Stomach smooth muscle (tissue), 2 donors: ENCODE measurements at regions not wholly inside any gene's neighbourhood (a gene's known extent, or its start where the extent isn't known, plus 50 kb on each side); places are given as distances from the start of the nearest gene placed in this dataset.

Experiments used
- H3K27ac ChIP-seq: one replicate; pipeline ENCODE4 v1.7.0; 2013; ENCODE audit warnings: mild to moderate bottlenecking, low read length, inconsistent platforms
- H3K27me3 ChIP-seq, 2 donors: one replicate each; pipeline ENCODE4 v1.7.0; 2013; ENCODE audit warnings: low read length in 2 of 2; ENCODE audit not compliant: insufficient read depth in 2 of 2, control insufficient read depth in 1 of 2
- H3K36me3 ChIP-seq, 2 donors: one replicate each; pipeline ENCODE4 v1.7.0; 2013; ENCODE audit warnings: low read length in 2 of 2; ENCODE audit not compliant: control insufficient read depth in 2 of 2, insufficient read depth in 2 of 2
- H3K4me1 ChIP-seq: one replicate; pipeline ENCODE4 v1.7.0; 2013; ENCODE audit warnings: low read length; ENCODE audit not compliant: control insufficient read depth, insufficient read depth
- H3K4me3 ChIP-seq, 2 donors: one replicate each; pipeline ENCODE4 v1.7.0; 2013; ENCODE audit warnings: low read length in 2 of 2
- H3K9ac ChIP-seq, 2 donors: one replicate each; pipeline ENCODE4 v1.7.0; 2013; ENCODE audit warnings: low read length in 2 of 2, mild to moderate bottlenecking in 1 of 2
- H3K9me3 ChIP-seq, 2 donors: one replicate each; pipeline ENCODE4 v1.7.0; 2013; ENCODE audit warnings: low read length in 2 of 2; ENCODE audit not compliant: control insufficient read depth in 2 of 2
- donor health status: healthy.
- donor health status: Pancreatic carcinoma.

DNA sequence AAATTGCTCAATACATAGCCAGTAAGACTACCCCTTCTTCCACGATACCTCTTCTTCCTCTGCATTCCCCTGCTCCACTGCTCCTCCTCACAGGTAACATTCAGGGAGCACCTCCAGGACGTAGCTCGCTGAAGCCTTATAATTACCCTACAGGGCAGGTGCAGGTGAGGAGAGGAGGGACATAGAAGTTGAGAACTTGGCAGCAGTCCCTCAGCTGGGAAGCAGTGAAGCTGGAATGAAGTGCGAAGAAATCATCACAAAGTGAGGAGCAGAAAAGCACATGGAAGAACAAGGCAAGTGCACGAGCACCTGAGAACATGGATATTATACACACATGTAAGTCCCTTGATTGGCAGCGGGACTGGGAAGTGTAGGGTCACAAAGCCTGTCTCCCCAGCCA lies 118.2 kb downstream of the HSD17B3 start:
- peaks cover 17% of the 10 kb centered on the region for H3K4me1 ChIP-seq
- H3K27ac ChIP-seq: no peak overlapping the region
- H3K27me3 ChIP-seq: no peaks in the 10 kb centered on the region
- peaks cover 0 to 9% of the 10 kb centered on the region in 2 donors for H3K9me3 ChIP-seq
- no peaks in the 10 kb centered on the region for H3K36me3 ChIP-seq
- H3K9ac ChIP-seq: no peak overlapping the region
- no peak overlapping the region for H3K4me3 ChIP-seq

DNA sequence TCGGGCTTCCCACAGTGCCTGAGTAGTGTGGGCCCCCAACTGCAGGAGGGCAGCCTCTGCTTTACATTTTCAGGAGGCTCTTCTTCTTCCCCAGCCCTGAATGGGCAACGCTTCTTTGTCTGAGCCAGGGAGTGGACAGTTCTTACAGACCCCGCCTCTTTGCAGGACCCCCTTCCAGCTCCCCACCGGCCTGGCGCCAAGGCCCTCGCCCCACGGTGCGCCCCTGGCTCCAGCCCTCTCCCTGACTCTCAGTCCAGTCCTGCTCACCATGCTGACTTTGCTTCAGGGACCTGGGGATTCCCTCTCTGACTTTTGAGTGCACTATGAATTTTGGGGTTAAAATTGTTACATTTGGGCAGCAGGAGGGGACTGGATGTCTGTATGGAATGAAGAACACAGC lies 123.8 kb downstream of the HSD17B3 start:
- Histone ChIP-seq H3K4me1 (no peaks in the 10 kb centered on the region), H3K9me3 (no peaks in the 10 kb centered on the region), H3K4me3 (no peak overlapping the region), H3K27ac (no peak overlapping the region), H3K36me3 (no peaks in the 10 kb centered on the region), H3K27me3 (no peaks in the 10 kb centered on the region), H3K9ac (no peak overlapping the region)

DNA sequence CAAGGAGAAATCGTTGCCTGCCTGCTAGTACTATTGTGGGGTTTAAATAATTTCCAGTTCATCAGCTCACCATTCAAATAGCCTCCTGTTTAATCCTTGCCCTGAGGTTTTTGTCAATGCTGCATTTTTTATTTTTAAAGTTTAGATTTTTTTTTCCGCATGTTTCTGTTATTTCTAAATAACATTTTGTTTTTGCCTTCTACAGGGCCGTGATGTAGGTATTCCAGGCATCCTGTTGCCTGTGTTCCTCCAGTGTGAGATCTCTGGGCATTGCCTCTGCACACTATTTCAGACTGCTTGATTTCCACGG lies 124.3 kb downstream of the HSD17B3 start:
- H3K4me3 ChIP-seq: no peak overlapping the region
- H3K27ac ChIP-seq: no peak overlapping the region
- H3K9ac ChIP-seq: no peak overlapping the region
- H3K9me3 ChIP-seq: no peaks in the 10 kb centered on the region
- no peaks in the 10 kb centered on the region for H3K27me3 ChIP-seq
- H3K36me3 ChIP-seq: no peaks in the 10 kb centered on the region
- no peaks in the 10 kb centered on the region for H3K4me1 ChIP-seq

DNA sequence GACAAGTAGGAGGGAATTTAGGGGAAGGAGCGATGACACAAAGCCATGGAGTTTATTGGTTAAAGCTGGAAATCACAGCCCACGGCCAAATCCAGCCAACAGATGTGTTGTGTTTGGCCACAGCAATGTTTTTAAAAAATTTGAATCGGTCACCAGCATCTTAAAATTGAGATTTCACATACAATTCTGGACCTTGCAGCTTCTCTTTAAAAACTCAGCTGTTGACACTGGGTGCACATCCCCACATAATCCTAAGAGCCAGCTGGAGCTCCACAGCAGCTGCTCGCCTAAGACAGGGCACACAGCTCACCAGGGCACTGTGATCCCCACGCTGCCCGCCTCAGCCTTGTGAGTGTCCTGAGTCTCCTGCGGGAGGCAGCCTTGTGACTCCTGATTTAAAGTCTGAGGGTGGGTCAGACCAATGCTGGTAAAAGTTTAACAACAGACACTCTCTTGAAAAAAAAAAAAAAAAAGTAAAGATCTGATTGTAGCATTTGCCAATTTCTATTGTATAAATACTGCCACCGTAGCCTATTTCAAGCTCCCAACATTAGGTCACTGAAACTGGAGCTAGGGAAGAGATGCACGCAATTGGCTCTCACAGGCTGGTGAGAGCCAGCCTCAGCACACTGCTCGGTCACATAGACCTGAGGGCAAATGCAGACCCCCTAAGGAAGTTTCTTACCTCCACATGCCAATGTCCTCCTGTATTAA lies 124.8 kb downstream of the HSD17B3 start:
- Histone ChIP-seq H3K9me3 (no peaks in the 10 kb centered on the region), H3K4me1 (no peaks in the 10 kb centered on the region), H3K27me3 (no peaks in the 10 kb centered on the region), H3K27ac (no peak overlapping the region), H3K4me3 (no peak overlapping the region), H3K36me3 (no peaks in the 10 kb centered on the region), H3K9ac (no peak overlapping the region)

DNA sequence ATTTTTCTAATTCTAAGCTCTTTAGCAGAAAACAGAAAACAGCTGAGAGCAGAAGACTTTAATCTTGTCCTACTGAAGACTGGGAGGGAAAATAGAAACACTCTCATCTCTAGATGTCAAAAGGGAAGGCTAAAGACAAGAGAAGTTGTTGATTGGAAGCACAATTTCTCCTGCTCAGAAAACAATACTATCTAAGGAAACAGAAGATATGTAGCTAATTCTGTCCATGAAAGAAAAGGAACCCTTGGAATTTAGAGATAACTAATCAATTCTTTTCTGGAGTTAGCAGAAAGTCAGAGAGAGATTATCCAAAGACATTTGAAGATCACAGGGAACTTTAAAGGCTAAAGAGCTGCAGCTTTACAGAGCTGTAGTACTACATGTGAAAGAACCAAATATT lies 126.2 kb downstream of the HSD17B3 start:
- H3K27ac ChIP-seq: no peak overlapping the region
- no peaks in the 10 kb centered on the region for H3K27me3 ChIP-seq
- H3K4me1 ChIP-seq: no peaks in the 10 kb centered on the region
- no peaks in the 10 kb centered on the region for H3K9me3 ChIP-seq
- no peaks in the 10 kb centered on the region for H3K36me3 ChIP-seq
- H3K4me3 ChIP-seq: no peak overlapping the region
- H3K9ac ChIP-seq: no peak overlapping the region

DNA sequence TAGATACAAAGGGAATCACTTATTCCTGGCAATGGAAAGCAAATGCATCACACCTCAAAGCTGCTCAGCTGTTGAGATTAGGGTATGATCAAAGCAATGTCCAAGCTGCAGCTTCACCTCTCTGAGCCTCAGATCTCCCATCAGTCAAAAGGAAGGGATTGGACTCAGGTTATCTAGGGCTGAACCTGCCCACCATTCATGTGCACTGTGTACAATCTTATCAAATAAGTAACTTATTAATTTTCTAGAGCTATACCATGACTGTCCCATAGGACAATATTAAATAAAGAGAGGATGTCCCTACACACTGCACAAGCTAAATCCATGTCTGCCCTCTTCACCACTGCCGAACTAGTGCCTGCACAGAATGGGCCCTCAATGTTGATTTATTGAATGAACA lies 127.0 kb downstream of the HSD17B3 start:
- Histone ChIP-seq H3K36me3 (no peaks in the 10 kb centered on the region), H3K27me3 (no peaks in the 10 kb centered on the region), H3K9me3 (no peaks in the 10 kb centered on the region), H3K4me3 (no peak overlapping the region), H3K27ac (no peak overlapping the region), H3K4me1 (no peaks in the 10 kb centered on the region), H3K9ac (no peak overlapping the region)

DNA sequence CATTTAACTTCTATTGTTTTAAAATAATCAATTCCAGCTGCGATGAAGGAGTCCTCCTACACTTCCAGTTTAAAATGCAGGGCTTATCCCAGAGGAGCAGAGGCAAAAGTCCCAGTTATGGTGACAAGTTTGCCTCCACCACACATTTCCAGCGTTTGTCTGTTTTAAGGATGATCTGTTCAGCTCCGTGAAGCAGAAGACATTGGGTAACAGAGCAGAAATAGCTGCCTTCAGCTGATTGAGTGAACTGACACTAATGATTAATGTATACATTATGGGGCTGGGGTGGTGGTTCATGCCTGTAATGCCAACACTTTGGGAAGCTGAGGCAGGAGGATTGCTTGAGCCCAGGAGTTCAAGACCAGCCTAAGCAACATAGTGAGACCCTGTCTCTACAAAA lies 127.6 kb downstream of the HSD17B3 start:
- Histone ChIP-seq H3K4me1 (no peaks in the 10 kb centered on the region), H3K4me3 (no peak overlapping the region), H3K27me3 (no peaks in the 10 kb centered on the region), H3K27ac (no peak overlapping the region), H3K9me3 (no peaks in the 10 kb centered on the region), H3K9ac (no peak overlapping the region), H3K36me3 (no peaks in the 10 kb centered on the region)

DNA sequence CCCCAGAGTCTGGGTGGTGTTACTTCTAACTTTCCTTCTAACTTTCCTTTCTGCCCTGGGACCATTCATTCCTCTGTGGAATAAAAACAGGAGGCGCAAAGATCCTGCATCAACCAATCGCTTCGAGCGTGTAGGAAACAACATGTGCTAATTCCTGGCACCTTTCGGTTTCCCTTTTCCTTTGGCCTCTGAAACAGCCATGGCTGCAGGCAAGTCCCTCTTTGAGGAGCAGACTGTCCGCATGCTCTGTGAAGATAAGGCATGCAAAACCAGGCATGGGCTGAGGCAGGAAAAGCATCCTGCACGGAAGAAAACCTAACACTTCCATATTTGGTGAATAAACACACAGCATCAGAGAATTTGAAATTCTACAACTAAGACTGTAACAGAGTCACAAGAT lies 128.3 kb downstream of the HSD17B3 start:
- no peak overlapping the region for H3K9ac ChIP-seq
- H3K27me3 ChIP-seq: no peaks in the 10 kb centered on the region
- H3K4me1 ChIP-seq: no peaks in the 10 kb centered on the region
- no peak overlapping the region for H3K4me3 ChIP-seq
- no peaks in the 10 kb centered on the region for H3K9me3 ChIP-seq
- no peak overlapping the region for H3K27ac ChIP-seq
- no peaks in the 10 kb centered on the region for H3K36me3 ChIP-seq

DNA sequence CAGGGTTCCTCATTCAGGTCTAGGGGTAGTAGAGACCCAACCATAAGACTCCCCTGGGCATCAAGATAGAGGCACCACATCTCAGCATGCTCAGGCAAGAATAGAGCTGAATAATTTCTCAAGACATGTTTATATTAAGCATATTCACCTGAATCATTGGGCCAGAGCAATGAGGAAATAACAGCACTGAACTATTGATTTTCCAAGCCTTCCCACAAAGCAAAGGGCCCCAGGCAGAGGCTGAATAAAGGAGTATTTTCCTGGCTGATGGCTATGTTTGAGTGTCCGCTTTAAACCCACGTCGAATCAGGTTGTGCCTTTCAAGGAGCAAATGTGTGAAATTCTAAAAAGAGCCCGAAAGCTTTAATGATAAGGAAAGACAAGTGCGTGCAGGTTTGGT lies 129.2 kb downstream of the HSD17B3 start:
- Histone ChIP-seq H3K27me3 (no peaks in the 10 kb centered on the region), H3K4me1 (no peaks in the 10 kb centered on the region), H3K36me3 (no peaks in the 10 kb centered on the region), H3K9ac (no peak overlapping the region), H3K27ac (no peak overlapping the region), H3K9me3 (no peaks in the 10 kb centered on the region), H3K4me3 (no peak overlapping the region)

DNA sequence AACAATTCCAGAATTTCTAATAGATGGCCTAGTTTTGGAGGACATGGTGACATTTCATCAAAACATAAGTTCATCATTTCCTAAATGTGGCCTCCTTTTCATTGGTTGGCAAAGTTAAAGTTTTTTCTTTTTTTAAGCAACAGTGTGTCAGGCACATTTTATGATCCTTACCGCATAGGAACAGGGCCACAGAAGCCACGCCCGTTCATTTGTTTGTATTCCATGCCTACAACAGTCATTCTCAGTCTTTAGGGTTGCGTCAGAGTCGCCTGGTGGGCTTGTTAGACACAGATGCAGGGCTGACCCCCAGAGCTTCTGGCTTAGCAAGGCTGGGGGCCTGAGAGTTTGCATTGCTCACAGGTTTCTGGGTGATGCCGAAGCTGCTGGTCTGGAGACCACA lies 130.2 kb downstream of the HSD17B3 start:
- H3K4me1 ChIP-seq: no peaks in the 10 kb centered on the region
- no peaks in the 10 kb centered on the region for H3K9me3 ChIP-seq
- H3K4me3 ChIP-seq: no peak overlapping the region
- no peaks in the 10 kb centered on the region for H3K36me3 ChIP-seq
- H3K9ac ChIP-seq: no peak overlapping the region
- H3K27ac ChIP-seq: no peak overlapping the region
- H3K27me3 ChIP-seq: no peaks in the 10 kb centered on the region

DNA sequence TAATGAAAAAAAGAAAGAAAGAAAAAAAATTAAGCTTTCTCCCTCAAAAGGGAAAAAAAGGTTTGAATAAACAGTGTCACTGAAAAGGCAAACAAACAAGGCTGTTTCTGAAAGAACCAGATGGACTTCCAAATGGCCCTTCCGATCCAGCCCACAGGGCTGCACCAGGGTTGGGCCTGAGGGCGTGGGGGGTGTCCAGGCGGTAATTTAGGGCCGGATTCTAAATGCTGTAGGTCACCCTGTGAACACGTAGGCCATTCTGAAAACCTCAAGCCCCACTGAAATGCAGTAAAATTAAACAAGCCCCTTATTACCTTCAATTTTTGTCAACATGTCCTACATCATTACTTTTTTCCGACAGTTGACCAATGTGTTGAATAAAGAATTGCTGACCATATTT lies 132.1 kb downstream of the HSD17B3 start:
- H3K27ac ChIP-seq: no peak overlapping the region
- no peaks in the 10 kb centered on the region for H3K36me3 ChIP-seq
- no peaks in the 10 kb centered on the region for H3K9me3 ChIP-seq
- H3K9ac ChIP-seq: no peak overlapping the region
- H3K4me3 ChIP-seq: no peak overlapping the region
- no peaks in the 10 kb centered on the region for H3K27me3 ChIP-seq
- no peaks in the 10 kb centered on the region for H3K4me1 ChIP-seq
